Posterior vena cava (tissue), 2 donors: ENCODE measurements at regions not wholly inside any gene's neighbourhood (a gene's known extent, or its start where the extent isn't known, plus 50 kb on each side); places are given as distances from the start of the nearest gene placed in this dataset.

ENCODE experiments used
- DNase-seq: peaks from one replicate; pipeline ENCODE4 v3.0.0-alpha.2; 2020; ENCODE audit warnings: low spot score
- intact Hi-C, 2 donors: fragments of 100-400 bp; cut with DNase I; formaldehyde crosslinking; loops; one replicate each; pipeline versions ENCODE4 v1.14.1 to v1.14.2; 2022 to 2023
- donor health status: DM: yes; HTN: yes; CAD: no.
- donor health status: DM: yes; HTN: yes; CAD: no.

- DNase-seq: no peak
- intact Hi-C loops: no loop called here
These were observed 163.5 kb upstream of the POU3F3 start for GRCh38 chr2:104690255-104690984.

GRCh38 chr2:104698276-104698675 lies 155.6 kb upstream of the POU3F3 start:
- no peak for DNase-seq
- intact Hi-C loops: no loop called here

- no peak for DNase-seq
- intact Hi-C loops: no loop called here
These were observed 152.5 kb upstream of the POU3F3 start for GRCh38 chr2:104701411-104701911.

- intact Hi-C loops: no loop called here
- no peak for DNase-seq
These were observed 151.7 kb upstream of the POU3F3 start for GRCh38 chr2:104702031-104702850.

GRCh38 chr2:104703669-104704068 lies 150.2 kb upstream of the POU3F3 start:
- no peak for DNase-seq
- intact Hi-C loops: no loop called here

GRCh38 chr2:104704496-104705245 lies 149.2 kb upstream of the POU3F3 start:
- no peak for DNase-seq
- intact Hi-C loops: no loop called here

GRCh38 chr2:104707056-104707455 lies 146.9 kb upstream of the POU3F3 start:
- no peak for DNase-seq
- intact Hi-C loops: no loop called here

GRCh38 chr2:104708967-104709366 lies 144.9 kb upstream of the POU3F3 start:
- intact Hi-C loops: no loop called here
- DNase-seq: no peak

GRCh38 chr2:104716061-104716460 lies 137.9 kb upstream of the POU3F3 start:
- no peak for DNase-seq
- intact Hi-C loops: no loop called here

GRCh38 chr2:104733226-104733943 lies 120.5 kb upstream of the POU3F3 start:
- DNase-seq: no peak

GRCh38 chr2:104734937-104735586 lies 118.9 kb upstream of the POU3F3 start:
- intact Hi-C loops: no loop called here
- no peak for DNase-seq

More at GRCh38 chr2:104733226-104733943, 120.5 kb upstream of the POU3F3 start:
- intact Hi-C loops: no loop called here

GRCh38 chr2:104736026-104736425 lies 117.9 kb upstream of the POU3F3 start:
- DNase-seq: no peak
- intact Hi-C loops: no loop called here

GRCh38 chr2:104741860-104742259 lies 112.1 kb upstream of the POU3F3 start:
- no peak for DNase-seq
- intact Hi-C loops: no loop called here

GRCh38 chr2:104744537-104744936 lies 109.4 kb upstream of the POU3F3 start:
- DNase-seq: no peak
- intact Hi-C loops: no loop called here

GRCh38 chr2:104745846-104746245 lies 108.1 kb upstream of the POU3F3 start:
- intact Hi-C loops: no loop called here
- no peak for DNase-seq

GRCh38 chr2:104746299-104746698 lies 107.6 kb upstream of the POU3F3 start:
- DNase-seq: no peak
- intact Hi-C loops: no loop called here

GRCh38 chr2:104746858-104747257 lies 107.1 kb upstream of the POU3F3 start:
- DNase-seq: no peak
- intact Hi-C loops: no loop called here

GRCh38 chr2:104749856-104750460 lies 104.0 kb upstream of the POU3F3 start:
- intact Hi-C loops: no loop called here
- DNase-seq: no peak
